Hepatocyte (in vitro differentiated cells): ENCODE measurements at regions not wholly inside any gene's neighbourhood (a gene's known extent, or its start where the extent isn't known, plus 50 kb on each side); places are given as distances from the start of the nearest gene placed in this dataset.

Experiments used
- EZH2 ChIP-seq: fragments of 200-600 bp; sonication (generic); IDR thresholded peaks from 2 replicates; pipeline ENCODE4 v1.6.1; 2016; ENCODE audit warnings: antibody characterized with exemption, mild to moderate bottlenecking, borderline replicate concordance
- EZH2phosphoT487 ChIP-seq: fragments of 200-600 bp; sonication (generic); IDR thresholded peaks from one replicate; pipeline ENCODE4 v1.6.1; 2018; ENCODE audit warnings: antibody characterized with exemption, mild to moderate bottlenecking, low read depth, moderate library complexity; ENCODE audit not compliant: unreplicated experiment, severe bottlenecking
- TF ChIP-seq, protein P1 (sequence below): fragments of 200-600 bp; sonication (generic); IDR thresholded peaks from 2 replicates; pipeline ENCODE4 v1.5.1; 2016; ENCODE audit warnings: antibody characterized with exemption, mild to moderate bottlenecking; ENCODE audit not compliant: poor library complexity

DNA sequence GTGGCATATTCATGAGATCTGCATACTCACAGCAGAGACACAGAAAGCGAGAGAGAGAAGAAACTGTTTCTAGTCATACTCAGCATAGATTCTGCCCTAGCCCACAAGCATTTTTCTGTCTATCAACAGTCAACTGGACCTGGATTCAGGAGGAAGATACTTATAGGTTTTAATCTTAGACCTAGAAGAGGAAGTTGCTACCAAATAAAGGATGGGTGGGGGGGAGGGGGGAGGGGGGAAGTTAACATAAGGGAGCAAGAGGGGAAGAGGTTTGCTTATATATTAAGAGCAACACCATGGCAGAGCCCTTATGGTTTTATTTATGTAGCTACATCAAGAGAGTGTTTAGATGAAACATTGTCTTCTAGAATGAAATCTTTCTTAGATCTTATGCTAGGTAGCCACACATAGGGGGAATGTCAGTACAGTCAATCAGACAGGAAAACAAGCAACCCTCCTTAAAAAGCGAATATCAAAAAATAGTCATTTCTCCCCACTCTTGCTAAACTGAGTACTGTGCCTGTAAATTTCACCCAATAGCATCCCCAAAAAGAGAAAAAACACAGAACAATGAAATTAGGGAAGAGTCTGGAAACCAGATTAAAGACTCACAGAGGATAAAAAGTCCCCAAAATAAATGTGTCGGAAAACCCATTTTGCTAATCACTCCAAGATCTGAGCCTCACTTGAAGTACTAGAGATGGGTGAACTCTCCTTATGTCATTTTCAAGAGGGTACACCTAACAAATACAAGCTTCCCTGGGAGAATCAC lies 192.7 kb upstream of the NR4A3 start:
- no peak for TF ChIP-seq EZH2
- TF ChIP-seq, protein P1, sequence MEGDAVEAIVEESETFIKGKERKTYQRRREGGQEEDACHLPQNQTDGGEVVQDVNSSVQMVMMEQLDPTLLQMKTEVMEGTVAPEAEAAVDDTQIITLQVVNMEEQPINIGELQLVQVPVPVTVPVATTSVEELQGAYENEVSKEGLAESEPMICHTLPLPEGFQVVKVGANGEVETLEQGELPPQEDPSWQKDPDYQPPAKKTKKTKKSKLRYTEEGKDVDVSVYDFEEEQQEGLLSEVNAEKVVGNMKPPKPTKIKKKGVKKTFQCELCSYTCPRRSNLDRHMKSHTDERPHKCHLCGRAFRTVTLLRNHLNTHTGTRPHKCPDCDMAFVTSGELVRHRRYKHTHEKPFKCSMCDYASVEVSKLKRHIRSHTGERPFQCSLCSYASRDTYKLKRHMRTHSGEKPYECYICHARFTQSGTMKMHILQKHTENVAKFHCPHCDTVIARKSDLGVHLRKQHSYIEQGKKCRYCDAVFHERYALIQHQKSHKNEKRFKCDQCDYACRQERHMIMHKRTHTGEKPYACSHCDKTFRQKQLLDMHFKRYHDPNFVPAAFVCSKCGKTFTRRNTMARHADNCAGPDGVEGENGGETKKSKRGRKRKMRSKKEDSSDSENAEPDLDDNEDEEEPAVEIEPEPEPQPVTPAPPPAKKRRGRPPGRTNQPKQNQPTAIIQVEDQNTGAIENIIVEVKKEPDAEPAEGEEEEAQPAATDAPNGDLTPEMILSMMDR = no peak
- TF ChIP-seq EZH2phosphoT487 = no peak
